WTC11 (cell line): ENCODE measurements at regions not wholly inside any gene's neighbourhood (a gene's known extent, or its start where the extent isn't known, plus 50 kb on each side); places are given as distances from the start of the nearest gene placed in this dataset.

ENCODE experiments used
- ATAC-seq: fragments of 200-7000 bp; cut with Tn5 transposase; 2 replicates; pipeline ENCODE4 v1.10.0; 2021; ENCODE audit warnings: mild to moderate bottlenecking, moderate library complexity
- CTCF ChIA-PET: fragments of 300-600 bp; sonication (Branson Sonifier 250); formaldehyde crosslinking; loops from one replicate; lab custom pipeline; 2021; ENCODE audit warnings: antibody characterized with exemption; lab: Charles Lee
- POLR2A ChIA-PET: fragments of 350-600 bp; sonication (Branson Sonifier 250); formaldehyde crosslinking; loops from one replicate; lab custom pipeline; 2021; ENCODE audit warnings: antibody characterized with exemption; lab: Charles Lee
- DNase-seq: peaks from one replicate; pipeline ENCODE4 v3.0.0; 2021; ENCODE audit warnings: low spot score
- H3K27ac Mint-ChIP-seq: 2 replicates; pipeline ENCODE4 v1.8.0; 2021; ENCODE audit warnings: mixed read lengths
- H3K27me3 Mint-ChIP-seq: 2 replicates; pipeline ENCODE4 v1.8.0; 2021; ENCODE audit warnings: low read depth, mild to moderate bottlenecking, moderate library complexity, mixed read lengths
- H3K36me3 Mint-ChIP-seq: 2 replicates; pipeline ENCODE4 v1.8.0; 2021; ENCODE audit warnings: mixed read lengths
- H3K4me1 Mint-ChIP-seq: 2 replicates; pipeline ENCODE4 v1.8.0; 2022; ENCODE audit warnings: mixed read lengths
- H3K4me3 Mint-ChIP-seq: 2 replicates; pipeline ENCODE4 v1.8.0; 2021; ENCODE audit warnings: mild to moderate bottlenecking, moderate library complexity, mixed read lengths
- H3K9me3 Mint-ChIP-seq: 2 replicates; pipeline ENCODE4 v1.8.0; 2021; ENCODE audit warnings: mixed read lengths
- CBFB ChIP-seq: sonication (generic); formaldehyde crosslinking; IDR thresholded peaks from 2 replicates; pipeline ENCODE4 v1.8.1; 2022; ENCODE audit warnings: mild to moderate bottlenecking, low read depth, missing genetic modification reagents
- E2F5 ChIP-seq: sonication (generic); formaldehyde crosslinking; IDR thresholded peaks from 2 replicates; pipeline ENCODE4 v1.8.1; 2022; ENCODE audit warnings: mild to moderate bottlenecking, moderate library complexity, missing genetic modification reagents
- ESRRA ChIP-seq: sonication (generic); formaldehyde crosslinking; IDR thresholded peaks from 2 replicates; pipeline ENCODE4 v1.8.1; 2022; ENCODE audit warnings: mild to moderate bottlenecking, missing genetic modification reagents, borderline replicate concordance
- ETV6 ChIP-seq: sonication (generic); formaldehyde crosslinking; IDR thresholded peaks from 2 replicates; pipeline ENCODE4 v1.8.1; 2022; ENCODE audit warnings: mild to moderate bottlenecking, missing genetic modification reagents
- KAT7 ChIP-seq: sonication (generic); formaldehyde crosslinking; IDR thresholded peaks from 2 replicates; pipeline ENCODE4 v1.8.1; 2023; ENCODE audit warnings: missing genetic modification reagents, mild to moderate bottlenecking, borderline replicate concordance
- NR1H2 ChIP-seq: sonication (generic); formaldehyde crosslinking; IDR thresholded peaks from 2 replicates; pipeline ENCODE4 v1.9.0; 2021; ENCODE audit warnings: mild to moderate bottlenecking, moderate library complexity, missing genetic modification reagents
- NR3C1 ChIP-seq: sonication (generic); formaldehyde crosslinking; conservative IDR thresholded peaks from 2 replicates; pipeline ENCODE4 v1.8.1; 2023; ENCODE audit warnings: low read depth, mild to moderate bottlenecking, missing genetic modification reagents
- SMAD3 ChIP-seq: sonication (generic); formaldehyde crosslinking; IDR thresholded peaks from 2 replicates; pipeline ENCODE4 v1.8.0; 2022; ENCODE audit warnings: missing genetic modification reagents, mild to moderate bottlenecking, borderline replicate concordance
- ZNF121 ChIP-seq: sonication (generic); formaldehyde crosslinking; IDR thresholded peaks from 2 replicates; pipeline ENCODE4 v1.8.0; 2023; ENCODE audit warnings: missing genetic modification reagents
- ZNF219 ChIP-seq: sonication (generic); formaldehyde crosslinking; IDR thresholded peaks from 2 replicates; pipeline ENCODE4 v1.8.0; 2023; ENCODE audit warnings: missing genetic modification reagents, mild to moderate bottlenecking, borderline replicate concordance
- ZNF416 ChIP-seq: fragments of 250-450 bp; sonication (Bioruptor Pico); IDR thresholded peaks from 2 replicates; pipeline ENCODE4 v1.9.0; 2021; ENCODE audit warnings: mild to moderate bottlenecking, inconsistent platforms
- TF ChIP-seq, protein P1 (sequence below): fragments of 250-450 bp; sonication (Bioruptor Pico); conservative IDR thresholded peaks from 2 replicates; pipeline ENCODE4 v1.9.0; 2021; ENCODE audit warnings: mild to moderate bottlenecking
- TF ChIP-seq, protein P2 (sequence below): sonication (generic); formaldehyde crosslinking; IDR thresholded peaks from 2 replicates; pipeline ENCODE4 v1.8.0; 2022; ENCODE audit warnings: mild to moderate bottlenecking, missing genetic modification reagents
- TF ChIP-seq, protein P3 (sequence below): sonication (generic); formaldehyde crosslinking; IDR thresholded peaks from 2 replicates; pipeline ENCODE4 v1.8.1; 2022; ENCODE audit warnings: low read depth, missing genetic modification reagents, borderline replicate concordance
- TF ChIP-seq, protein P4 (sequence below): fragments of 250-450 bp; sonication (Bioruptor Pico); IDR thresholded peaks from 2 replicates; pipeline ENCODE4 v1.9.0; 2021; ENCODE audit warnings: moderate library complexity, mild to moderate bottlenecking, inconsistent platforms, borderline replicate concordance

DNA sequence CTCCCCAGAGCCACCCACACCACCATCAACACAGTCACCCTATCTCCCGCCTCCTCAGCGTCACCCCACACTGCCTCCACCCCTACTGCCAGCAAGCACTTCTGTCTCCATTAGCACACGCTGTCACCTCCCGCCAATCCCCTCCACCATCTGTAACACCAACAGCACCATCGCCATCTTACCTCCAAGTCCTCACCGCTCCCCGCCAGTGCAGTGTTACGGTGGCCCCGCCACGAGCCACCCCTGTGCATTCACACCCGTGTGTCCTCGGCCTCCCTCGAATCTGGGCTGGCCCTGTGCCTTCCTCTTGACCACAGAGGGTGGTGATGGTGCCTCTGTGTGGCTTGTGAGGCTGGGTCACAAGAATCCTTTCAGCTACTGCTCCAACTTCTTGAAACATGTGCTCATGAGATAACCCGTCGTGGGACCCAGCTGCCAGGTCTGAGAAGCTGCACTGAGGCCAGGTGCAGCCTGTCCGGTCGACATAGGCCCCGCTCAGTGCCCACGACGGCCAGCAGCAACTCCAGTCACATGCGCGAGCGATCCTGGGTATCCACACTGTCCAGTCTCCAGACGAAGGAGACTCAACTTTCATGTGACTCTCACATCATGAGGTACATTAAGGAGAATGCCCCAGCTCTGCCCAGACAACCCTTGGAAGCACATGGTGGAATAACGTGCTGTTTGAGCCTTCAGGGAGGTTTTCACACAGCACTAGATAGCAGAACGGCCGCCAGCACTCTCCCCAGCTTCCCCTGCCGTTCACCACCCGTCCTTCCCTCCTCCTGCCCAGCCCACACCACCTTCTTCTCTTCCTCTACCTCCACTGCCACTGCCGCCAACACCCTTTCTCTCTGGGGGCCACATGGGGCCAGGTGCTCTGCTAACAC lies 72.6 kb upstream of the ASB18 start:
- Mint-ChIP-seq H3K4me3 (no peak overlapping the region), H3K27me3 (no peaks in the 10 kb centered on the region; the same call in 1 of the 2 replicates), H3K36me3 (peaks cover 10% of the 10 kb centered on the region; the same call in 1 of the 2 replicates), H3K4me1 (peaks cover 10% of the 10 kb centered on the region), H3K9me3 (peaks cover 14% of the 10 kb centered on the region), H3K27ac (no peak overlapping the region)
- ATAC-seq, result no peak
- DNase-seq, result no peak
- TF ChIP-seq, protein P1, sequence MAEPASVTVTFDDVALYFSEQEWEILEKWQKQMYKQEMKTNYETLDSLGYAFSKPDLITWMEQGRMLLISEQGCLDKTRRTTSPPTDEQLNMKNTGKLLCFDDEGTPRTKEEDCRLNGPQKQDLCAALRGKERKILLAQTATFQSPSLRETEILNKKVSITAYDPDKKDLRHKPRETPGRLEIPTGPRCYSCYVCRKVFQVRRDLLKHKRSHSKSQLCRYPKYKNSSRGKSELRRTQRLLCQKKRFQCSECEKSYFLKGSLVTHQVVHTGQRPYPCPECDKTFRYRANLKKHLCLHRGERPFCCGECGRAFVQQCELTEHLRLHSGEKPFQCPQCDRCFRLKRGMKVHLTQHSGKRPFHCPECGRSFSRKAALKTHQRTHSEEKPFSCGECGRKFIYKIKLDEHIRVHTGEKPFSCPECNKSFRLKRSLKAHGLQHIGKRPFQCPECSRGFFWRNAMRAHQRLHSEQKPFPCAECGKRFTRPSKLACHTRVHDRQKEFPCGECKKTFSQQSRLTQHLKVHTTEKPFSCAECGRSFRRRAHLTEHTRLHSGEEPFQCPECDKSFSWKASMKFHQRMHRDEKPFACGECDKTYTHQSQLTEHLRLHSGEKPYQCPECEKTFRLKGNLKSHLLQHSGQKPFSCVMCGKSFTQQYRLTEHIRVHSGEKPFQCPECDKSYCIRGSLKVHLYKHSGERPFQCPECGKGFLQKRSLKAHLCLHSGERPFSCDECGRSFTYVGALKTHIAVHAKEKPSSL (CRISPR knock-in tag), result no peak
- TF ChIP-seq, protein P2, sequence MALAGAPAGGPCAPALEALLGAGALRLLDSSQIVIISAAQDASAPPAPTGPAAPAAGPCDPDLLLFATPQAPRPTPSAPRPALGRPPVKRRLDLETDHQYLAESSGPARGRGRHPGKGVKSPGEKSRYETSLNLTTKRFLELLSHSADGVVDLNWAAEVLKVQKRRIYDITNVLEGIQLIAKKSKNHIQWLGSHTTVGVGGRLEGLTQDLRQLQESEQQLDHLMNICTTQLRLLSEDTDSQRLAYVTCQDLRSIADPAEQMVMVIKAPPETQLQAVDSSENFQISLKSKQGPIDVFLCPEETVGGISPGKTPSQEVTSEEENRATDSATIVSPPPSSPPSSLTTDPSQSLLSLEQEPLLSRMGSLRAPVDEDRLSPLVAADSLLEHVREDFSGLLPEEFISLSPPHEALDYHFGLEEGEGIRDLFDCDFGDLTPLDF (CRISPR knock-in tag), result no peak
- TF ChIP-seq ESRRA (CRISPR knock-in tag) (no peak), CBFB (CRISPR knock-in tag) (no peak), E2F5 (CRISPR knock-in tag) (no peak), ZNF219 (CRISPR knock-in tag) (no peak), ZNF121 (CRISPR knock-in tag) (no peak), NR3C1 (no peak), ETV6 (CRISPR knock-in tag) (no peak), NR1H2 (CRISPR knock-in tag) (no peak), KAT7 (no peak)
- TF ChIP-seq, protein P3, sequence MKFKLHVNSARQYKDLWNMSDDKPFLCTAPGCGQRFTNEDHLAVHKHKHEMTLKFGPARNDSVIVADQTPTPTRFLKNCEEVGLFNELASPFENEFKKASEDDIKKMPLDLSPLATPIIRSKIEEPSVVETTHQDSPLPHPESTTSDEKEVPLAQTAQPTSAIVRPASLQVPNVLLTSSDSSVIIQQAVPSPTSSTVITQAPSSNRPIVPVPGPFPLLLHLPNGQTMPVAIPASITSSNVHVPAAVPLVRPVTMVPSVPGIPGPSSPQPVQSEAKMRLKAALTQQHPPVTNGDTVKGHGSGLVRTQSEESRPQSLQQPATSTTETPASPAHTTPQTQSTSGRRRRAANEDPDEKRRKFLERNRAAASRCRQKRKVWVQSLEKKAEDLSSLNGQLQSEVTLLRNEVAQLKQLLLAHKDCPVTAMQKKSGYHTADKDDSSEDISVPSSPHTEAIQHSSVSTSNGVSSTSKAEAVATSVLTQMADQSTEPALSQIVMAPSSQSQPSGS (CRISPR knock-in tag), result no peak
- ChIA-PET POLR2A (no interaction called here), CTCF (interaction anchor here (0.9 kb wide), 1 partner anchor 226 kb away, joined by 3 read pairs; no protein-coding TSS in a partner anchor)

DNA sequence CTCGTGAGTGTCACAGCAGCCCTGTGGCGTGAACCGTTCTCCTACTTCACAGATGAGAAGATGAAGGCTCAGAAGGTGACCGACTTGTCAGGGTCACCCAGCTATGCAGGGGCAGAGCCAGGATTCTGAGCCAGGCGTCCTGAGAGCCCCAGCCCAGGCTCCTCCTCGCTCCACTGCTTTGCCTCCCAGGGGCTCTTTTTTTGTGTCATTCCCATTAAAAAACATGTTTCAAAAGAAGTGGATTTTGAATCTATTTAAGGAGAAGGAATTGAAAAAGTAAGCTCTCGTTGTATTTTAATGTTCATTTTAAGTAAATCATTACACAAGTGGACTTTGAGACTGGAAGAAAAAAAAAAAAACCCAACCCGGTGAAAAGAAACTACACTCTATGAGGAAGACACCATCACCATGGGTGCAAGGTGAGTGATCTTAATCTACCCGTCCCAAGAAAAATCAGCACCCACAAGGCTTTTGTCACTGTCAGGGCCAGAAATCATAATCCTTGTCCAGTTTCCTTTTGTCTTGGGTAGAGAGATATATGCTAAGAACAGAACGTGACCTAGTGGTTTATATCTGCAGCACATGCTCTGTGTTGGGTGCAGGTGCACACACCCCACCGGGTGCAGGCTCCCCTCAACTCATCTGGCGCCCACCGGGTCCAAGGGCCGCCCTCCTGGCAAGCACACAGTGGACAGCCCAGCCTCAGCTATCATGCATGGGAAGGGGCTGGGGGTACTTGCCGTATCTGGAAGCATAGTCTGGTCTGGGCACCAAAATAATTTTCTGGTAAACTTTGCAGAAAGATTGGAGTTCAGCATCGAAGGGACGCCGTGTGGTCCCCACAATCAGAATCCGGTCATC lies 73.5 kb upstream of the ASB18 start:
- CTCF ChIA-PET, result interaction anchor here (0.9 to 1.6 kb wide), 2 partner anchors 28 to 225 kb away, joined by 3 to 5 read pairs; no protein-coding TSS in a partner anchor
- DNase-seq, result no peak
- no peak overlapping the region for H3K27ac Mint-ChIP-seq
- no peaks in the 10 kb centered on the region; the same call in 1 of the 2 replicates for H3K27me3 Mint-ChIP-seq
- no peak for ATAC-seq
- H3K4me1 Mint-ChIP-seq, result peaks cover 10% of the 10 kb centered on the region
- TF ChIP-seq, protein P4, sequence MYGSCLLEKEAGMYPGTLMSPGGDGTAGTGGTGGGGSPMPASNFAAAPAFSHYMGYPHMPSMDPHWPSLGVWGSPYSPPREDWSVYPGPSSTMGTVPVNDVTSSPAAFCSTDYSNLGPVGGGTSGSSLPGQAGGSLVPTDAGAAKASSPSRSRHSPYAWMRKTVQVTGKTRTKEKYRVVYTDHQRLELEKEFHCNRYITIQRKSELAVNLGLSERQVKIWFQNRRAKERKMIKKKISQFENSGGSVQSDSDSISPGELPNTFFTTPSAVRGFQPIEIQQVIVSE (CRISPR knock-in tag), result no peak
- no peak for TF ChIP-seq ZNF416 (CRISPR knock-in tag)
- no peak for TF ChIP-seq SMAD3 (CRISPR knock-in tag)
- H3K4me3 Mint-ChIP-seq, result no peak overlapping the region
- POLR2A ChIA-PET, result no interaction called here
- peaks cover 14% of the 10 kb centered on the region for H3K9me3 Mint-ChIP-seq
- peaks cover 10% of the 10 kb centered on the region; the same call in 1 of the 2 replicates for H3K36me3 Mint-ChIP-seq
